ENCODE measurements at regions not wholly inside any gene's neighbourhood (a gene's known extent, or its start where the extent isn't known, plus 50 kb on each side); places are given as distances from the start of the nearest gene placed in this dataset.

DNA sequence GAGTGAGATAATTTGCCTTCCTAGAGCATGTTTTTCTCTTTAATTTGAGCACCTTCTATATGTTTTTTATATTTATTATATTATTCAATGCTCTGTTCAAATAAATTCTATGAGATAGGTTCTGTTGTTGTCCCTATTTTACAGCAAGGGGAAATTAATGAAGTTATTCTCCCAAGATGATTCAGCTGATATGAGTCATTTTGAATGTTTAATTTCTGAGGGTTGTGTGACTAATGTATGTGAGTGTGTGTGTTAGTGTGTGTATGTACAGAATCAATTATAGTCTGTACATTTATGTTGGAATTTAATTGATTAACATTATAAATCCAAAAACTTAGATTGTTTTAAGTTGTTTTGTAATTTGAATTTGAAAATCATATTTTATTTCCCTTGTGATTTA is 1536.7 kb upstream of the B3GALT2 start:
- H3K9ac ChIP-seq (ENCODE audit: low read depth, low read length, poor library complexity, severe bottlenecking) = no peak overlapping the region
- H3K9me2 ChIP-seq (replicated peaks; ENCODE audit: low read depth, low read length) = no peaks in the 10 kb centered on the region
- no peaks in the 10 kb centered on the region for H3K27me3 ChIP-seq (ENCODE audit: insufficient read depth, low read length, poor library complexity, severe bottlenecking)
- TF ChIP-seq, protein P1, sequence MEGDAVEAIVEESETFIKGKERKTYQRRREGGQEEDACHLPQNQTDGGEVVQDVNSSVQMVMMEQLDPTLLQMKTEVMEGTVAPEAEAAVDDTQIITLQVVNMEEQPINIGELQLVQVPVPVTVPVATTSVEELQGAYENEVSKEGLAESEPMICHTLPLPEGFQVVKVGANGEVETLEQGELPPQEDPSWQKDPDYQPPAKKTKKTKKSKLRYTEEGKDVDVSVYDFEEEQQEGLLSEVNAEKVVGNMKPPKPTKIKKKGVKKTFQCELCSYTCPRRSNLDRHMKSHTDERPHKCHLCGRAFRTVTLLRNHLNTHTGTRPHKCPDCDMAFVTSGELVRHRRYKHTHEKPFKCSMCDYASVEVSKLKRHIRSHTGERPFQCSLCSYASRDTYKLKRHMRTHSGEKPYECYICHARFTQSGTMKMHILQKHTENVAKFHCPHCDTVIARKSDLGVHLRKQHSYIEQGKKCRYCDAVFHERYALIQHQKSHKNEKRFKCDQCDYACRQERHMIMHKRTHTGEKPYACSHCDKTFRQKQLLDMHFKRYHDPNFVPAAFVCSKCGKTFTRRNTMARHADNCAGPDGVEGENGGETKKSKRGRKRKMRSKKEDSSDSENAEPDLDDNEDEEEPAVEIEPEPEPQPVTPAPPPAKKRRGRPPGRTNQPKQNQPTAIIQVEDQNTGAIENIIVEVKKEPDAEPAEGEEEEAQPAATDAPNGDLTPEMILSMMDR (conservative IDR thresholded peaks at IDR 0.05; ENCODE audit: low read length) = no peak
- TF ChIP-seq EZH2phosphoT487 (IDR thresholded peaks at IDR 0.05; ENCODE audit: borderline replicate concordance) = no peak
- no peaks in the 10 kb centered on the region for H3K36me3 ChIP-seq (ENCODE audit: insufficient read depth, low read length)
- H3K4me1 ChIP-seq (ENCODE audit: insufficient read depth, low read length, poor library complexity, severe bottlenecking) = no peaks in the 10 kb centered on the region
- H2AFZ ChIP-seq (ENCODE audit: low read length) = no peak overlapping the region
- H3K4me3 ChIP-seq (ENCODE audit: low read length, poor library complexity, severe bottlenecking) = no peak overlapping the region
- H4K20me1 ChIP-seq (ENCODE audit: insufficient read depth, low read length, poor library complexity, severe bottlenecking) = no peaks in the 10 kb centered on the region
- no peak overlapping the region for H3K4me2 ChIP-seq (ENCODE audit: low read depth, low read length, poor library complexity, severe bottlenecking)
- H3K79me2 ChIP-seq (ENCODE audit: insufficient read depth, low read length) = no peaks in the 10 kb centered on the region
- H3F3A ChIP-seq (ENCODE audit: low read depth) = no peaks in the 10 kb centered on the region
- no peaks in the 10 kb centered on the region for H3K9me3 ChIP-seq (ENCODE audit: insufficient read depth, low read depth, low read length)

DNA sequence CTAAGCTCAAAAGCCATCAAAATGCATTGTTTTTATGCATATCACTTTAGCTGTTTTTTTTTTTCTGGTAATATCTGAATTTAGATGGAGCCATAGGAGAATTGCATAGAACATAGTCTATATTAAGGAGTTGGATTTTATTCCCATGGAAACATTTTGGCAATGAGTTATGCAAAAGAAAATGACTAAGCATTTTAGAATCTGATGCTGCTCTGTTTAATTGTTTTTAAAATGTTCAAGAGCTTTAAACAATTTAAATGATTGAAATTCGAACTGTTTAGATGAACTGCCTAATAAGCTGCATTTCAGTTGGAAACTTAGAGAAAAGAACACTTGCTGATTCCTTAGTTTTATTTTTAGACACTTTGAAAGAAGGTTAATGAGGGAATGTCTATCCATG is 1531.5 kb upstream of the B3GALT2 start:
- TF ChIP-seq, protein P1 (conservative IDR thresholded peaks at IDR 0.05; ENCODE audit: low read length) = no peak
- TF ChIP-seq EZH2phosphoT487 (IDR thresholded peaks at IDR 0.05; ENCODE audit: borderline replicate concordance) = no peak
- Histone ChIP-seq H3K9me2 (replicated peaks; ENCODE audit: low read depth, low read length) (no peaks in the 10 kb centered on the region), H3K9me3 (ENCODE audit: insufficient read depth, low read depth, low read length) (no peaks in the 10 kb centered on the region), H3K4me2 (ENCODE audit: low read depth, low read length, poor library complexity, severe bottlenecking) (no peak overlapping the region), H3K36me3 (ENCODE audit: insufficient read depth, low read length) (no peaks in the 10 kb centered on the region), H3K79me2 (ENCODE audit: insufficient read depth, low read length) (no peaks in the 10 kb centered on the region), H3K9ac (ENCODE audit: low read depth, low read length, poor library complexity, severe bottlenecking) (no peak overlapping the region), H3K4me1 (ENCODE audit: insufficient read depth, low read length, poor library complexity, severe bottlenecking) (no peaks in the 10 kb centered on the region), H2AFZ (ENCODE audit: low read length) (no peak overlapping the region), H3K27me3 (ENCODE audit: insufficient read depth, low read length, poor library complexity, severe bottlenecking) (no peaks in the 10 kb centered on the region), H3K4me3 (ENCODE audit: low read length, poor library complexity, severe bottlenecking) (no peak overlapping the region), H3F3A (ENCODE audit: low read depth) (no peaks in the 10 kb centered on the region), H4K20me1 (ENCODE audit: insufficient read depth, low read length, poor library complexity, severe bottlenecking) (no peaks in the 10 kb centered on the region)

DNA sequence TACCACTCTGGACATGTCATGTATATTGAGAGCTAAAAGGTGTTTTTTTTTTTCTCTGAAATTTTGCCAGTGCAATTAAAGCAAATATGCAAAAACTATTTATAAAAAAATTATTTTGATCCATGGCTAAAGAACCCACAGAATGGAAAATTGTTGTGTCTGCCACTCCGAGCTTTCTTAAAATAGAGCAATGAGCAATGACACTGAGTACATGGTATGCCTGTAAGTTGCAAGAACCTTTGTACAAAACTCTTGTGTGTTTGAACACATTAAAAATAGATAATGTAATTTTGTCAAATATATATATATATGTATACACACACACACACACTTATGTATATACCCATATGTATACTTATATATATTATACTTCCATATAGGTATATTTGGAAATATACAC is 1530.9 kb upstream of the B3GALT2 start:
- Histone ChIP-seq H3F3A (ENCODE audit: low read depth) (no peaks in the 10 kb centered on the region), H3K79me2 (ENCODE audit: insufficient read depth, low read length) (no peaks in the 10 kb centered on the region), H2AFZ (ENCODE audit: low read length) (no peak overlapping the region), H3K9me2 (replicated peaks; ENCODE audit: low read depth, low read length) (no peaks in the 10 kb centered on the region), H3K9ac (ENCODE audit: low read depth, low read length, poor library complexity, severe bottlenecking) (no peak overlapping the region), H3K4me1 (ENCODE audit: insufficient read depth, low read length, poor library complexity, severe bottlenecking) (no peaks in the 10 kb centered on the region), H3K27me3 (ENCODE audit: insufficient read depth, low read length, poor library complexity, severe bottlenecking) (no peaks in the 10 kb centered on the region), H3K9me3 (ENCODE audit: insufficient read depth, low read depth, low read length) (no peaks in the 10 kb centered on the region), H3K4me3 (ENCODE audit: low read length, poor library complexity, severe bottlenecking) (no peak overlapping the region), H4K20me1 (ENCODE audit: insufficient read depth, low read length, poor library complexity, severe bottlenecking) (no peaks in the 10 kb centered on the region), H3K36me3 (ENCODE audit: insufficient read depth, low read length) (no peaks in the 10 kb centered on the region), H3K4me2 (ENCODE audit: low read depth, low read length, poor library complexity, severe bottlenecking) (no peak overlapping the region)
- TF ChIP-seq, protein P1 (conservative IDR thresholded peaks at IDR 0.05; ENCODE audit: low read length) = no peak
- TF ChIP-seq EZH2phosphoT487 (IDR thresholded peaks at IDR 0.05; ENCODE audit: borderline replicate concordance) = no peak

Data from Loucy (cell line).